ENCODE measurements at regions not wholly inside any gene's neighbourhood (a gene's known extent, or its start where the extent isn't known, plus 50 kb on each side); places are given as distances from the start of the nearest gene placed in this dataset.

- CTCF ChIA-PET: no interaction called here
- WGBS (ENCODE audit: insufficient coverage): 43% methylated on average over 4 of the region's 4 CpGs
- peaks cover 7 to 9% of the 10 kb centered on the region in 2 donors for H3K4me1 ChIP-seq (ENCODE audit: control insufficient read depth in 2 of 2, insufficient read depth in 2 of 2, low read length in 2 of 2)
- ATAC-seq (ENCODE audit: low read depth): no peak
- TF ChIP-seq CTCF (IDR thresholded peaks at IDR 0.05) (no peak), EZH2 (IDR thresholded peaks at IDR 0.05; ENCODE audit: borderline replicate concordance, insufficient read depth, low read depth, low read length, poor library complexity, severe bottlenecking) (no peak)
- no peaks in the 10 kb centered on the region for H3K36me3 ChIP-seq (replicated peaks in 1 of 2; ENCODE audit: control extremely low read depth in 1 of 2, control insufficient read depth in 1 of 2, extremely low read depth in 1 of 2, insufficient read depth in 2 of 2, low read length in 1 of 2)
- no peak overlapping the region for H3K4me2 ChIP-seq (replicated peaks; ENCODE audit: low read depth, low read length, poor library complexity, severe bottlenecking)
- H2AFZ ChIP-seq (ENCODE audit: insufficient read depth, low read depth, low read length, poor library complexity, severe bottlenecking): no peak overlapping the region
- Mint-ChIP-seq H3K27ac (peak overlapping the region; percentile 32), H3K4me3 (no peak overlapping the region), H3K9me3 (ENCODE audit: insufficient read depth) (no peaks in the 10 kb centered on the region), H3K4me1 (peaks cover 7% of the 10 kb centered on the region), H3K27me3 (no peaks in the 10 kb centered on the region)
- POLR2A ChIA-PET: no interaction called here
- no peaks in the 10 kb centered on the region for H3K27me3 ChIP-seq (replicated peaks in 1 of 4; ENCODE audit: control extremely low read depth in 1 of 4, control insufficient read depth in 3 of 4, insufficient read depth in 4 of 4, low read length in 3 of 4)
- no peak overlapping the region for H3K4me3 ChIP-seq (ENCODE audit: control extremely low read depth in 1 of 5, extremely low read depth in 1 of 5, insufficient read depth in 1 of 5, low read depth in 2 of 5, low read length in 4 of 5)
- H3K9ac ChIP-seq (ENCODE audit: low read length): no peak overlapping the region
- H3K27ac ChIP-seq (ENCODE audit: low read length in 2 of 2): no peak overlapping the region
- no peaks in the 10 kb centered on the region for H4K20me1 ChIP-seq (ENCODE audit: control insufficient read depth, insufficient read depth, low read length, poor library complexity, severe bottlenecking)
- DNase-seq: peak; percentile 28
- intact Hi-C loops (cut with micrococcal nuclease): no loop called here
- H3K9me3 ChIP-seq (ENCODE audit: control extremely low read depth in 1 of 3, control insufficient read depth in 2 of 3, insufficient read depth in 1 of 3, low read length in 2 of 3): no peaks in the 10 kb centered on the region
- no peaks in the 10 kb centered on the region for H3K79me2 ChIP-seq (ENCODE audit: control insufficient read depth, insufficient read depth, low read length)
Measured at GRCh38 chr6:154921482-154921881, 73.6 kb upstream of the TIAM2 start.

- intact Hi-C loops (cut with micrococcal nuclease): no loop called here
- Histone ChIP-seq H3K79me2 (ENCODE audit: control insufficient read depth, insufficient read depth, low read length) (no peaks in the 10 kb centered on the region), H4K20me1 (ENCODE audit: control insufficient read depth, insufficient read depth, low read length, poor library complexity, severe bottlenecking) (no peaks in the 10 kb centered on the region), H2AFZ (ENCODE audit: insufficient read depth, low read depth, low read length, poor library complexity, severe bottlenecking) (no peak overlapping the region), H3K4me2 (replicated peaks; ENCODE audit: low read depth, low read length, poor library complexity, severe bottlenecking) (no peak overlapping the region), H3K9me3 (ENCODE audit: control extremely low read depth in 1 of 3, control insufficient read depth in 2 of 3, insufficient read depth in 1 of 3, low read length in 2 of 3) (no peaks in the 10 kb centered on the region), H3K27me3 (replicated peaks in 1 of 4; ENCODE audit: control extremely low read depth in 1 of 4, control insufficient read depth in 3 of 4, insufficient read depth in 4 of 4, low read length in 3 of 4) (no peaks in the 10 kb centered on the region), H3K27ac (ENCODE audit: low read length in 2 of 2) (no peak overlapping the region), H3K4me1 (ENCODE audit: control insufficient read depth in 2 of 2, insufficient read depth in 2 of 2, low read length in 2 of 2) (peaks cover 7 to 9% of the 10 kb centered on the region in 2 donors), H3K4me3 (ENCODE audit: control extremely low read depth in 1 of 5, extremely low read depth in 1 of 5, insufficient read depth in 1 of 5, low read depth in 2 of 5, low read length in 4 of 5) (no peak overlapping the region), H3K9ac (ENCODE audit: low read length) (no peak overlapping the region), H3K36me3 (replicated peaks in 1 of 2; ENCODE audit: control extremely low read depth in 1 of 2, control insufficient read depth in 1 of 2, extremely low read depth in 1 of 2, insufficient read depth in 2 of 2, low read length in 1 of 2) (no peaks in the 10 kb centered on the region)
- WGBS (ENCODE audit: insufficient coverage): 91% methylated on average over 5 of the region's 5 CpGs
- H3K4me3 Mint-ChIP-seq: no peak overlapping the region
- H3K27ac Mint-ChIP-seq: no peak overlapping the region
- H3K9me3 Mint-ChIP-seq (ENCODE audit: insufficient read depth): no peaks in the 10 kb centered on the region
- peaks cover 7% of the 10 kb centered on the region for H3K4me1 Mint-ChIP-seq
- ChIA-PET CTCF (no interaction called here), POLR2A (no interaction called here)
- H3K27me3 Mint-ChIP-seq: no peaks in the 10 kb centered on the region
- TF ChIP-seq CTCF (IDR thresholded peaks at IDR 0.05): no peak
- TF ChIP-seq EZH2 (IDR thresholded peaks at IDR 0.05; ENCODE audit: borderline replicate concordance, insufficient read depth, low read depth, low read length, poor library complexity, severe bottlenecking): no peak
- DNase-seq (no peak), ATAC-seq (ENCODE audit: low read depth) (no peak)
Measured at GRCh38 chr6:154923199-154923869, 71.8 kb upstream of the TIAM2 start.
